Chondrocyte (in vitro differentiated cells): ENCODE measurements at regions not wholly inside any gene's neighbourhood (a gene's known extent, or its start where the extent isn't known, plus 50 kb on each side); places are given as distances from the start of the nearest gene placed in this dataset.

ENCODE experiments used
- DNase-seq: peaks from one replicate; pipeline ENCODE4 v3.0.0; 2021; ENCODE audit warnings: mixed read lengths, low spot score
- H3K27ac Mint-ChIP-seq: one replicate; pipeline ENCODE4 v1.8.0; 2021; ENCODE audit warnings: mild to moderate bottlenecking, moderate library complexity, mixed read lengths; ENCODE audit not compliant: unreplicated experiment
- H3K27me3 Mint-ChIP-seq: 2 replicates; pipeline ENCODE4 v1.8.0; 2021; ENCODE audit warnings: low read depth, mixed read lengths
- H3K36me3 Mint-ChIP-seq: 2 replicates; pipeline ENCODE4 v1.8.0; 2021; ENCODE audit warnings: low read depth, mixed read lengths
- H3K4me1 Mint-ChIP-seq: 2 replicates; pipeline ENCODE4 v1.8.0; 2021; ENCODE audit warnings: low read depth, mild to moderate bottlenecking, mixed read lengths
- H3K4me3 Mint-ChIP-seq: one replicate; pipeline ENCODE4 v1.8.0; 2021; ENCODE audit warnings: mild to moderate bottlenecking, moderate library complexity, mixed read lengths; ENCODE audit not compliant: unreplicated experiment
- H3K9me3 Mint-ChIP-seq: 2 replicates; pipeline ENCODE4 v1.8.0; 2021; ENCODE audit warnings: low read depth, mixed read lengths
- TF ChIP-seq, protein P1 (sequence below): fragments of 200-600 bp; sonication (generic); IDR thresholded peaks from 2 replicates; pipeline ENCODE4 v1.5.0; 2021; ENCODE audit warnings: antibody characterized with exemption, mild to moderate bottlenecking, moderate library complexity

DNA sequence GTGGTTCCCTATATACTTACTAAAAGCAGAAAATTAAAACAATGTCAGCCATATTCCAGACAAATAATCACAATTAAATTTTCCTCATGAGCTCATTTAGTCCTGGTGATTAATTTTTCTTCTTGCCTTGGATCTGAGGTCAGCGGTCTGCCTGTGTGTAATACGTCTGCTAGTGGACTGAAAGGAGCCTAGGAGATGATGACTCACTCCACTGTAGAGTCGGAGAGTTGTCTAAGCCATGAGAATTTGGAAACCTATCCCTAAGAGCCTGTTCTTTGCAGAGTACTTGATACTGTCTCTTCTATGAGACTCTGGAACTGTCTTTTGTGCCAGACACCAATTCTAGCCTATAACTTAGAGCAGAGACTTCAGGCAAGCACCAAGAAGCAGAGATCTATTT is 94.2 kb upstream of the RAB27B start:
- H3K27me3 Mint-ChIP-seq, result no peaks in the 10 kb centered on the region
- no peaks in the 10 kb centered on the region for H3K36me3 Mint-ChIP-seq
- H3K4me3 Mint-ChIP-seq, result no peak overlapping the region
- TF ChIP-seq, protein P1, sequence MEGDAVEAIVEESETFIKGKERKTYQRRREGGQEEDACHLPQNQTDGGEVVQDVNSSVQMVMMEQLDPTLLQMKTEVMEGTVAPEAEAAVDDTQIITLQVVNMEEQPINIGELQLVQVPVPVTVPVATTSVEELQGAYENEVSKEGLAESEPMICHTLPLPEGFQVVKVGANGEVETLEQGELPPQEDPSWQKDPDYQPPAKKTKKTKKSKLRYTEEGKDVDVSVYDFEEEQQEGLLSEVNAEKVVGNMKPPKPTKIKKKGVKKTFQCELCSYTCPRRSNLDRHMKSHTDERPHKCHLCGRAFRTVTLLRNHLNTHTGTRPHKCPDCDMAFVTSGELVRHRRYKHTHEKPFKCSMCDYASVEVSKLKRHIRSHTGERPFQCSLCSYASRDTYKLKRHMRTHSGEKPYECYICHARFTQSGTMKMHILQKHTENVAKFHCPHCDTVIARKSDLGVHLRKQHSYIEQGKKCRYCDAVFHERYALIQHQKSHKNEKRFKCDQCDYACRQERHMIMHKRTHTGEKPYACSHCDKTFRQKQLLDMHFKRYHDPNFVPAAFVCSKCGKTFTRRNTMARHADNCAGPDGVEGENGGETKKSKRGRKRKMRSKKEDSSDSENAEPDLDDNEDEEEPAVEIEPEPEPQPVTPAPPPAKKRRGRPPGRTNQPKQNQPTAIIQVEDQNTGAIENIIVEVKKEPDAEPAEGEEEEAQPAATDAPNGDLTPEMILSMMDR, result no peak
- DNase-seq, result no peak
- H3K27ac Mint-ChIP-seq, result no peak overlapping the region
- H3K9me3 Mint-ChIP-seq, result no peaks in the 10 kb centered on the region
- peaks cover 17% of the 10 kb centered on the region for H3K4me1 Mint-ChIP-seq

DNA sequence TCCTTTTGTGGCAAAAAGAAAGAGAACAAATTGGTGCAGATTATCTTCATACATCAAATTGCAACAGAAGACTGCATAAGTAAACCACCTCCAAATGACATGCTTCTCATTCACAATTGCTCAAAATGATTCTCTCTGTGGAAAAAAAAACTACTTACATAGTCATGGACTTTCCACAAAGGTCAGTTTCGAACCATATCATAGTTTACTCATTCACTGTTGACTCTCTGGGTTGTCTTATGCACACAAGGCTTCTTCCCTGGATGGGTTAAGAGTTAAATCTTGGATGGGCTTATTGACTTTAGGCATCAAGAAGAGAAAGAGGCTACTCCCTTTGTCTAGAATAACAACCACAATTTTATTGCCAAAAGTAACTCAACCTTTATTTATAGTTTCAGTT is 91.3 kb upstream of the RAB27B start:
- TF ChIP-seq, protein P1, result no peak
- Mint-ChIP-seq H3K27me3 (no peaks in the 10 kb centered on the region), H3K36me3 (no peaks in the 10 kb centered on the region), H3K27ac (no peak overlapping the region), H3K4me3 (no peak overlapping the region), H3K9me3 (no peaks in the 10 kb centered on the region), H3K4me1 (peaks cover 35% of the 10 kb centered on the region)
- DNase-seq, result no peak

DNA sequence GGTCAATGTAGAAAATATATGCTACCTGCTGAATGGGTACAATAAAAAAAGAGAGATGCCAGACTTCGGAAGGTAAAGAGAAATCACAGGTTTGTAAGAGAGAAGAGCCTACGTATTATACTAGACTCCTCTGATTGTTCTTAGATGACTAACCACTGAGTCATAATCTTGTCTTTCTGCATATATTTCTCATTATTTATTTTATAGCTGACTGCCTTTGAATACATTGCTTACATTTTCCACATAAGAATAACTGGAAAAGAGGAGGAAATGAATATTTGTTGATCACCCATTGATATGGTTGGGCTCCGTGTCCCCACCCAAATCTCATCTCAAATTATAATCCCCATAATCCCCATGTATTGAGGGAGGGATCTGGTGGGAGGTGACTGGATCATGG is 90.3 kb upstream of the RAB27B start:
- Mint-ChIP-seq H3K27ac (no peak overlapping the region), H3K36me3 (no peaks in the 10 kb centered on the region), H3K4me1 (peaks cover 45% of the 10 kb centered on the region), H3K4me3 (no peak overlapping the region), H3K9me3 (no peaks in the 10 kb centered on the region), H3K27me3 (no peaks in the 10 kb centered on the region)
- no peak for DNase-seq
- TF ChIP-seq, protein P1, result no peak

DNA sequence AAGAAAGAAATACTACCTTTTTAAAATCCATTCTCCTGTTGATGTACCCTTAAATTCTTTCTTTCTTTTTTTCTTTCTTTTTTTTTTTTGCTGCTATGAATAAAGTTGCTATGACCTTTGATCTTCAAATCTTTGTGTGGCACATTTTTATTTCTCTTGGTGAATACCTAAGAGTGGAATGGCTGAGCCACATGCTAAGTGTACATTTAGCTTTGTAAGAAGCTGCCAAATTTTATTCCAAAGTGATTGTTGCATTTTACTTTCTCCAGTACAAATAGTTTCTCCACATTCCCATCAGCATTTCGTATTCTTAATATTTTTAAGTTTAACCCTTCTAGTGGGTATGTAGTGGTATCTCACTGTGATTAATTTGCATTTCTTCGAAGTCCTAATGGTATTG is 88.8 kb upstream of the RAB27B start:
- Mint-ChIP-seq H3K4me3 (no peak overlapping the region), H3K27me3 (no peaks in the 10 kb centered on the region), H3K27ac (no peak overlapping the region), H3K36me3 (no peaks in the 10 kb centered on the region), H3K9me3 (no peaks in the 10 kb centered on the region), H3K4me1 (peaks cover 39% of the 10 kb centered on the region)
- no peak for DNase-seq
- TF ChIP-seq, protein P1, result no peak

DNA sequence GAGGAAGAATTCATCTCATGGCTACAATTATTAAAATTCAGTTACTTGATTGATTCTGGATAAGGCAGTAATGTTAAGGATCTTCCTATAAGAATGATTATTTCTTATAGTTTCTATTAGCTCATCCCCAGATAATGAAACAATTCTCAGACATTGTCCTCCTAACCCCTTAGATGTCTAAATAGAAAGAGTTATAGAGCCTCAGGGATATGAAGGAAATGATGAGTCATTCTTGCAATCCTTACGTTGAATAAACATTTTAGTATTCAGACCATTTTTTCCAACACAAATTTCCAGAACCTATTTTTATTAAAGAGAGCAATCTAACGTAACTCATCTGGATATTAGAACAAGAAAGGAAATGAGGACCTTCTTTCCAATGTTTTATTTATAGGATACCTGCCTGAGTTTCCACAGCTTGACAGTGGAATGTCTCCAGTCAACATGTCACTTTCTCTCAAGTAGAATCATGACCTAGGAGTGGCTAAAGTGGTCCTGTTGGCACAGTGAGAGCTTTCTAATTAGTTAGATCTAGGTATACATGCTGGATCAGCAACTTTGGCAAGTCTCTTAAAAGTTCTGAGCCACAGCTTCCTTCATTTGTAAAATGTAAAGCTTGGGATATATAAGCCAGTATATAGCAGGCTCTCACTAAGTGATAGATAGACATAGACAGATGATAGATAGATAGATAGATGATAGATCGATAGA is 88.0 kb upstream of the RAB27B start:
- H3K27ac Mint-ChIP-seq, result no peak overlapping the region
- no peak overlapping the region for H3K4me3 Mint-ChIP-seq
- no peaks in the 10 kb centered on the region for H3K9me3 Mint-ChIP-seq
- no peaks in the 10 kb centered on the region for H3K36me3 Mint-ChIP-seq
- peaks cover 39% of the 10 kb centered on the region for H3K4me1 Mint-ChIP-seq
- DNase-seq, result no peak
- no peaks in the 10 kb centered on the region for H3K27me3 Mint-ChIP-seq
- TF ChIP-seq, protein P1, result no peak
